MM.1S (cell line): ENCODE measurements at regions not wholly inside any gene's neighbourhood (a gene's known extent, or its start where the extent isn't known, plus 50 kb on each side); places are given as distances from the start of the nearest gene placed in this dataset.

ENCODE experiments used
- DNase-seq: peaks from one replicate; pipeline ENCODE4 v3.0.0-alpha.2; 2015
- H2AFZ ChIP-seq: fragments of 300-600 bp; sonication (generic); 2 replicates; pipeline ENCODE4 v1.6.0; 2016; ENCODE audit warnings: antibody characterized with exemption, low read length
- H3F3A ChIP-seq: fragments of 300-600 bp; sonication (generic); 2 replicates; pipeline ENCODE4 v1.6.1; 2016; ENCODE audit warnings: mild to moderate bottlenecking, antibody characterized with exemption, low read length, moderate library complexity, mixed read lengths; ENCODE audit not compliant: insufficient read depth
- H3K27ac ChIP-seq: fragments of 300-600 bp; sonication (generic); 2 replicates; pipeline ENCODE4 v1.5.1; 2016; ENCODE audit warnings: mild to moderate bottlenecking, low read length
- H3K27me3 ChIP-seq: fragments of 300-600 bp; sonication (generic); replicated peaks from 2 replicates; pipeline ENCODE4 v1.6.0; 2016; ENCODE audit warnings: low read length; ENCODE audit not compliant: insufficient read depth
- H3K36me3 ChIP-seq: fragments of 300-600 bp; sonication (generic); replicated peaks from 2 replicates; pipeline ENCODE4 v1.6.1; 2016; ENCODE audit warnings: mild to moderate bottlenecking, low read length, mixed read lengths; ENCODE audit not compliant: insufficient read depth
- H3K4me1 ChIP-seq: fragments of 300-600 bp; sonication (generic); 2 replicates; pipeline ENCODE4 v1.6.1; 2016; ENCODE audit warnings: low read length, mixed read lengths
- H3K4me2 ChIP-seq: fragments of 300-600 bp; sonication (generic); 2 replicates; pipeline ENCODE4 v1.6.0; 2016; ENCODE audit warnings: low read depth, low read length
- H3K4me3 ChIP-seq: fragments of 300-600 bp; sonication (generic); 2 replicates; pipeline ENCODE4 v1.5.1; 2016; ENCODE audit warnings: low read length, mixed read lengths
- H3K79me2 ChIP-seq: fragments of 300-600 bp; sonication (generic); 2 replicates; pipeline ENCODE4 v1.6.1; 2016; ENCODE audit warnings: mixed run types, low read length, mixed read lengths
- H3K9ac ChIP-seq: fragments of 300-600 bp; sonication (generic); 2 replicates; pipeline ENCODE4 v1.6.1; 2016; ENCODE audit warnings: low read length, mixed read lengths
- H3K9me2 ChIP-seq: fragments of 300-600 bp; sonication (generic); replicated peaks from 2 replicates; pipeline ENCODE4 v1.6.1; 2016; ENCODE audit warnings: mild to moderate bottlenecking, low read length, mixed read lengths; ENCODE audit not compliant: insufficient read depth
- H3K9me3 ChIP-seq: fragments of 300-600 bp; sonication (generic); replicated peaks from 2 replicates; pipeline ENCODE4 v1.6.1; 2016; ENCODE audit warnings: mild to moderate bottlenecking, low read length, mixed read lengths; ENCODE audit not compliant: insufficient read depth
- H4K20me1 ChIP-seq: fragments of 300-600 bp; sonication (generic); 2 replicates; pipeline ENCODE4 v1.6.1; 2016; ENCODE audit warnings: mild to moderate bottlenecking, low read length, moderate library complexity, mixed read lengths; ENCODE audit not compliant: insufficient read depth
- EZH2 ChIP-seq: fragments of 300-600 bp; sonication (generic); optimal IDR thresholded peaks from 2 replicates; pipeline ENCODE3; 2017; ENCODE audit warnings: low read depth, mild to moderate bottlenecking, antibody characterized with exemption, low read length, mixed read lengths
- EZH2phosphoT487 ChIP-seq: fragments of 300-600 bp; sonication (generic); IDR thresholded peaks from 2 replicates; pipeline ENCODE4 v1.6.1; 2018; ENCODE audit warnings: antibody characterized with exemption, low read length
- TF ChIP-seq, protein P1 (sequence below): fragments of 300-600 bp; sonication (generic); IDR thresholded peaks from 2 replicates; pipeline ENCODE4 v1.5.1; 2016; ENCODE audit warnings: antibody characterized with exemption, low read length, mixed read lengths

DNA sequence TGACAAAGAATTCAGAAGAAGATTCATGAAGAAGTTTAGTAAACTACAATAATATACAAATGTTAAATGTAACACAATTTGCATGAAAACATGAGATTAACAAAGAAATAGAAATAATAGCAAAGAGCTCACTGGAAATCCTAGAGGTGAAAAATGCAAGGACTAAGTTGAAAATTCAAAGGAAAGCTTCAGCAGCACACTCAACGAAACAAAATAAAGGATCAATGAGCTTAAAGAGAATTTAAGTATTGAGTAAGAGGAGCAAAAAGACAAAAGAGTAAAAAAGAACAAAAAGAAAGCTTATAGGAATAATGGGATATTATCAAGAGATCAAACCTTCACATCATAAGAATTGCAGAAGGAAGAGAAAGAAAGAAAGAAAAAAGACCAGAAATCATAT, 583.8 kb upstream of the NECTIN3 start:
- Histone ChIP-seq H3K27ac (no peak overlapping the region), H4K20me1 (no peaks in the 10 kb centered on the region), H3K4me1 (no peaks in the 10 kb centered on the region), H3K79me2 (no peaks in the 10 kb centered on the region), H3K9me3 (0 out of 2 replicates have a peak, but pooled peaks cover 3% of the 10 kb centered on the region), H2AFZ (no peak overlapping the region), H3K4me3 (no peak overlapping the region), H3K9me2 (no peaks in the 10 kb centered on the region), H3K27me3 (no peaks in the 10 kb centered on the region), H3F3A (no peaks in the 10 kb centered on the region), H3K9ac (no peak overlapping the region), H3K4me2 (no peak overlapping the region), H3K36me3 (no peaks in the 10 kb centered on the region)
- no peak for TF ChIP-seq EZH2
- no peak for TF ChIP-seq EZH2phosphoT487
- TF ChIP-seq, protein P1, sequence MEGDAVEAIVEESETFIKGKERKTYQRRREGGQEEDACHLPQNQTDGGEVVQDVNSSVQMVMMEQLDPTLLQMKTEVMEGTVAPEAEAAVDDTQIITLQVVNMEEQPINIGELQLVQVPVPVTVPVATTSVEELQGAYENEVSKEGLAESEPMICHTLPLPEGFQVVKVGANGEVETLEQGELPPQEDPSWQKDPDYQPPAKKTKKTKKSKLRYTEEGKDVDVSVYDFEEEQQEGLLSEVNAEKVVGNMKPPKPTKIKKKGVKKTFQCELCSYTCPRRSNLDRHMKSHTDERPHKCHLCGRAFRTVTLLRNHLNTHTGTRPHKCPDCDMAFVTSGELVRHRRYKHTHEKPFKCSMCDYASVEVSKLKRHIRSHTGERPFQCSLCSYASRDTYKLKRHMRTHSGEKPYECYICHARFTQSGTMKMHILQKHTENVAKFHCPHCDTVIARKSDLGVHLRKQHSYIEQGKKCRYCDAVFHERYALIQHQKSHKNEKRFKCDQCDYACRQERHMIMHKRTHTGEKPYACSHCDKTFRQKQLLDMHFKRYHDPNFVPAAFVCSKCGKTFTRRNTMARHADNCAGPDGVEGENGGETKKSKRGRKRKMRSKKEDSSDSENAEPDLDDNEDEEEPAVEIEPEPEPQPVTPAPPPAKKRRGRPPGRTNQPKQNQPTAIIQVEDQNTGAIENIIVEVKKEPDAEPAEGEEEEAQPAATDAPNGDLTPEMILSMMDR = no peak
- DNase-seq = no peak

DNA sequence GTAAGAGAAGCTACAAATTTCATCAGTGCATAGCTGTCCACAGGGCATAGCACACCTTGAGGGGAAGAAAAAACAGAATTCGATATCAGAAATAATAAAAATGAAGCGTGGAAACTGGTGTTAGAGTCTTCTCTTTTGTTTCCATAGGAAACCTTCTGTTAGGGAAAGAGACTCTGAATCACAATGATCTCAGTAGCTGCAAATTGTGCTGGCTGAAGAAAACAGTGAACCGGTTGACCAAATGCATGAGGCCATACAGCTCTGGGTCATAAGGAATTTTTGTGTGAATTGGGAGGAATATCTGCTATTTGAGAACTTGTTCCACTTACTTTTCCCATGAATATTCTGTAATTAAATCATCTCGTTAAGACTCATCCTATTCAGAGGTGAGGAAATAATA, 580.2 kb upstream of the NECTIN3 start:
- no peaks in the 10 kb centered on the region for H4K20me1 ChIP-seq
- no peaks in the 10 kb centered on the region for H3K4me1 ChIP-seq
- H3K9me2 ChIP-seq = no peaks in the 10 kb centered on the region
- no peaks in the 10 kb centered on the region for H3K9me3 ChIP-seq
- TF ChIP-seq, protein P1 = no peak
- TF ChIP-seq EZH2phosphoT487 (no peak), EZH2 (no peak)
- DNase-seq = no peak
- no peaks in the 10 kb centered on the region for H3K36me3 ChIP-seq
- H3K27ac ChIP-seq = no peak overlapping the region
- H2AFZ ChIP-seq = no peak overlapping the region
- no peak overlapping the region for H3K4me2 ChIP-seq
- no peaks in the 10 kb centered on the region for H3K27me3 ChIP-seq
- no peaks in the 10 kb centered on the region for H3F3A ChIP-seq
- no peaks in the 10 kb centered on the region for H3K79me2 ChIP-seq
- no peak overlapping the region for H3K9ac ChIP-seq
- H3K4me3 ChIP-seq = no peak overlapping the region

DNA sequence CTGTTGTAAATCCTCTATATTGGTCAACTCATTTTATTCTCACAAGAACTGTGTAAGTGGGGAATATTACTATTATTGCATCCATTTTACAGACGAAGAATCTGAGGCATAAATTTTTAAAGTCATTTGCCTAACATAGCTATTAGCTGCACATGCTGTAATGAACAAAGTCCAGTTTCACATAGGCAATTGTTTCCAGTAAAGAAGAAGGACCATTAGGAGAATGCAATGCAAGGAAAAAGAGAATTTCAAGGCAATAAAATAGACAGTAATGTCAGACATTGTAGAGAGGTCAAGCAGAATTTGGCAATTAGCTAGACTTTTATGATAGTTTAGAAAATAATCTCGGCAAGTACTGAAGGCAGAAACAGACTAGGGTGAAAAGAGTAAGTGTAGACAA, 578.7 kb upstream of the NECTIN3 start:
- Histone ChIP-seq H3K27ac (no peak overlapping the region), H4K20me1 (no peaks in the 10 kb centered on the region), H3F3A (no peaks in the 10 kb centered on the region), H3K4me2 (no peak overlapping the region), H3K79me2 (no peaks in the 10 kb centered on the region), H3K9ac (no peak overlapping the region), H3K9me2 (no peaks in the 10 kb centered on the region), H3K36me3 (no peaks in the 10 kb centered on the region), H3K4me1 (no peaks in the 10 kb centered on the region), H3K27me3 (no peaks in the 10 kb centered on the region), H3K9me3 (no peaks in the 10 kb centered on the region), H2AFZ (no peak overlapping the region), H3K4me3 (no peak overlapping the region)
- no peak for DNase-seq
- no peak for TF ChIP-seq EZH2
- no peak for TF ChIP-seq EZH2phosphoT487
- TF ChIP-seq, protein P1 = no peak
